Activated naive CD8-positive, alpha-beta T cell treated with anti-CD3 and anti-CD28 coated beads, Interleukin-2, amount 50 U/mL, for 24 hours (primary cell): ENCODE measurements at regions not wholly inside any gene's neighbourhood (a gene's known extent, or its start where the extent isn't known, plus 50 kb on each side); places are given as distances from the start of the nearest gene placed in this dataset.

Experiments
- ATAC-seq: fragments of 150-1000 bp; cut with Tn5 transposase; one replicate; pipeline ENCODE4 v1.10.0; 2021
- DNase-seq: peaks from one replicate; pipeline ENCODE4 v3.0.0; 2021
- H3K27ac Mint-ChIP-seq: one replicate; pipeline ENCODE4 v1.8.0; 2021; ENCODE audit warnings: mild to moderate bottlenecking, mixed read lengths
- H3K27me3 Mint-ChIP-seq: one replicate; pipeline ENCODE4 v1.8.0; 2021; ENCODE audit warnings: mixed read lengths
- H3K36me3 Mint-ChIP-seq: one replicate; pipeline ENCODE4 v1.8.0; 2021; ENCODE audit warnings: low read depth, mixed read lengths
- H3K4me1 Mint-ChIP-seq: one replicate; pipeline ENCODE4 v1.8.0; 2021; ENCODE audit warnings: mixed read lengths
- H3K4me3 Mint-ChIP-seq: one replicate; pipeline ENCODE4 v1.8.0; 2021; ENCODE audit warnings: mild to moderate bottlenecking, moderate library complexity, mixed read lengths
- H3K9me3 Mint-ChIP-seq: one replicate; pipeline ENCODE4 v1.8.0; 2021; ENCODE audit warnings: mixed read lengths

DNA sequence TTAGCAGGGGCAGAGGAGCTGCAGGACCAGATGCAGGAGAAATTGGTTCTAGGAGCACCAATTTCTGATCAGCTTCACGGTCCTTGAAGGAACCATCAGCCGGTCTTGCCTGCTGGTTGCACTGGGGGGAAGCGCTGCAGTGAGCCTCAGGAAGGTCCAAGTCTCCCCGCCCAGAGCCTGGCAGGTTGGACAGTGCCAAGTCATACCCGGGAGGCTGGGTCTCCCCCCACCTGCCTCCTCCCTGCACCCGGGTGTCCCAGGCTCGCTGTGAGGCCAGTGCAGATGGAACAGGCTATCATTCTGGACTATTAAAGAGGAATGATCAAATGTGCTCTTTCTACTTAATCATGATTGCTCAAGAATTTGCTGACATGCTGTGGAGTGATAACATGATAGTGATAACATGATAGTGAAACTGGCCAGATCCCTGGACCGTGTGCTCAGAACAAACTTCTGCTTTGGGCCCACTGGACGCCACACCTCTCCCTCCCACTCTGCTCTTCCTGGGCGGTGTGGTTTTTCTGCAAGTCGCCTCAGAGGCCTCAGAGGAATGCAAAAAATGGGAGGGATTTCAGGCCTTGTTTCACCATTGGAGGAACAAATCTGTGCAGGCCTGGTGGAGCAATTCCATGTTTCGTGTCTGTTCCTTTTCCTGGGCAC is 236.0 kb downstream of the IRF8 start:
- DNase-seq (no peak), ATAC-seq (no peak)
- Mint-ChIP-seq H3K9me3 (no peaks in the 10 kb centered on the region), H3K27me3 (peaks cover 5% of the 10 kb centered on the region), H3K27ac (no peak overlapping the region), H3K36me3 (no peaks in the 10 kb centered on the region), H3K4me1 (no peaks in the 10 kb centered on the region), H3K4me3 (no peak overlapping the region)

DNA sequence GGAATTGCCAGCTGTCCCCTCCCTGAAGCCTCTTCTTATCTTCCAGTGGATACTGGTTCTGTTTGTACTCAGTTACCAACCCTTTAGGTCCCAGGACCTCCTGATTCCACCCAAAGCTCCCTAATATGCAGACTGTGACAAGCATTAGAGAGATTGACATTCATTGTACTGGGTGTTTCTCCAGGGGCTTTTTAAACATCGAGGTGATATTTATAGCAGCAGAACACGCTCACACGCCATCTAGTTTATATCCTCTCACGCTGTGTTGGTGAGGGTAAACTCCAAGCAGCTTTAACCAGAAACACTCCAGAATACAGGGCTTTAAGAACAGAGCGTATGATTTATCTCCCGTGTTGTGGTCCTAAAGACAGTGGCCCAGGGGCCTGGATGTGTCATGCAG is 238.4 kb downstream of the IRF8 start:
- no peak for DNase-seq
- no peaks in the 10 kb centered on the region for H3K4me1 Mint-ChIP-seq
- no peak for ATAC-seq
- H3K4me3 Mint-ChIP-seq: no peak overlapping the region
- no peaks in the 10 kb centered on the region for H3K9me3 Mint-ChIP-seq
- H3K27ac Mint-ChIP-seq: no peak overlapping the region
- H3K36me3 Mint-ChIP-seq: no peaks in the 10 kb centered on the region
- peaks cover 2% of the 10 kb centered on the region for H3K27me3 Mint-ChIP-seq

DNA sequence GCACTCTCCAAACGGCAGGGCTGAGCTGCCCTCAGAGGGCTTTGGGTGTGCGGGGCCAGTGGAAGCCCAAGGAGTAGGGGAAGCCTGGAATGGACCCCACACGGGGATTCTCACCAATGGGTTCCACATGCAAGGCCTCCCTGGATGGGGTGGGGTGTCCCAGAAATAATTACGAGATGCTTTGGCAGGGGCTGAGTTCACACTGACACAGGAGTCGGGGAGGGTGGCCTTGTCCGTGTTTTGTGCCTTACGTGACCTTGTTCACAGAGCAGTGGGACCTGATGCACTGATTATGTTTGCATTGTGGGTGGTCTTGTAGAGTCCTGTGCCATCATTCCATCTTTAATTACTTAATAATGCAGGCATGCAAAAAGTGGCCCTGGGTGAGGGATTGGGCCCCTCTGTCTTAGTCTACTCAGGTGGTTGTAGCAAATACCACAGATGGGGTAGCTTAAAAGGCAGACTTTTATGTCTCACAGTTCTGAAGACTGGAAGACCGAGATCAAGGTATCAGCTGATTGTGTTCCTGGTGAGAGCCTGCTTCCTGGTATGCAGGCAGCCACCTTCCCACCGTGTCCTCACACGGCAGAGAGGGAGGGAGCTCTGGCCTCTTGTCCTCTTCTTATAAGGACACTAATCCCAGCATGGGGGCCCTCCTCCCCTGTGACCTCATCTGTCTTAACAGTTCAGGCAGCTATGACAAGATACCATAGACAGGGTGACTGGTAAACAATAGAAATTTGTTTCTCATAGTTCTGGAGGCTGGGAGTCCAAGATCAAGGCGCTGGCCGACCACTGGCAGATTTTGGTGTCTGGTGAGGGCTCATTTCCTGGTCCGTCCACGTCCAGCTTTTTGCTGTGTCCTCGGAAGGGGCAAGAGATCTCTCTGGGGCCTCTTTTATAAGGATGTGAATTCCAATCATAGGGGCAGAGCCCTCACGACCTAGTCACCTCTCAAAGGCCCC is 239.4 kb downstream of the IRF8 start:
- no peak overlapping the region for H3K27ac Mint-ChIP-seq
- H3K36me3 Mint-ChIP-seq: no peaks in the 10 kb centered on the region
- no peaks in the 10 kb centered on the region for H3K9me3 Mint-ChIP-seq
- ATAC-seq (no peak), DNase-seq (no peak)
- peaks cover 2% of the 10 kb centered on the region for H3K27me3 Mint-ChIP-seq
- no peaks in the 10 kb centered on the region for H3K4me1 Mint-ChIP-seq
- no peak overlapping the region for H3K4me3 Mint-ChIP-seq

DNA sequence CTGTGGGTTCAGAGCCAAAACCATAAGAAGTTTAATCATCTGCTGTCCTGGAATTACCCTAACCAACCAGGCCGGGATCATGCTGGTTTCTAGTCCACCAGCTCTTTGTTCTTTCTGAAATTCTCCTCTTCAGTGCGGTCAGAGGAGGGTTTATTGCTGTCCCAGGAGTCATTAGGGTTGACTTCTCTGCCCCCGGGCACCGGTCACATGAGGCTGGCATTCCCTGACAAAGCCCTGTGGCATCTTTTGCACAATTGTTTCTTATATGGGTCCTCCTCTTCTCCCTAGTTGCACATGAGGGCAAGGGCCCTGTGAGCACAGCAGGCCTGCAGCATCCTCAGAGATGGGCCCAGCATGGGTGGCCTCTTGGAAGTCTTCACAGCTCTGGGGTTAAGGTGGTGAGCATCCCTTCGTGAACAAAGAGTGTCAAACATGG is 243.9 kb downstream of the IRF8 start:
- no peaks in the 10 kb centered on the region for H3K9me3 Mint-ChIP-seq
- DNase-seq (no peak), ATAC-seq (no peak)
- no peaks in the 10 kb centered on the region for H3K4me1 Mint-ChIP-seq
- no peak overlapping the region for H3K4me3 Mint-ChIP-seq
- no peaks in the 10 kb centered on the region for H3K36me3 Mint-ChIP-seq
- no peak overlapping the region for H3K27ac Mint-ChIP-seq
- no peaks in the 10 kb centered on the region for H3K27me3 Mint-ChIP-seq

DNA sequence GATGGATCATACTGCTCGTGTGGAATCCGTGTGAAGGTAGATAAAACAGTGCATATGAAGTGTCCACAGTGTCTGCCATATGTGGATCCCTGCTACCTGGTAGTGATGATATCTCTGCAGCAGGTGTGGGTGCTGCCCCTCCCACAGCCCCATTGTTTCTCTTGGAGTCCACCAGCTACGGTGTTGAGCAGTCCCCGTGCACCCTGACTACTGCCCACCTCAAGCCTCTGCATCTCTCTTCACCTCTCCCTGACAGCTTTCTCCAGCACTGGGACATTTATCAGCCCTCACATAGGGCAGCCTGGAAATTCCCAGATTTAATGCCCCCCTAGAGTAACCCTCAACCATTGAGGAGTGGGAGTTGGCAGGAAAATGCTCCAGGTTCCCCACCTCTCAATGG is 244.7 kb downstream of the IRF8 start:
- no peaks in the 10 kb centered on the region for H3K36me3 Mint-ChIP-seq
- no peak for DNase-seq
- no peak for ATAC-seq
- no peaks in the 10 kb centered on the region for H3K9me3 Mint-ChIP-seq
- H3K27me3 Mint-ChIP-seq: peaks cover 2% of the 10 kb centered on the region
- H3K4me1 Mint-ChIP-seq: no peaks in the 10 kb centered on the region
- H3K4me3 Mint-ChIP-seq: no peak overlapping the region
- no peak overlapping the region for H3K27ac Mint-ChIP-seq

DNA sequence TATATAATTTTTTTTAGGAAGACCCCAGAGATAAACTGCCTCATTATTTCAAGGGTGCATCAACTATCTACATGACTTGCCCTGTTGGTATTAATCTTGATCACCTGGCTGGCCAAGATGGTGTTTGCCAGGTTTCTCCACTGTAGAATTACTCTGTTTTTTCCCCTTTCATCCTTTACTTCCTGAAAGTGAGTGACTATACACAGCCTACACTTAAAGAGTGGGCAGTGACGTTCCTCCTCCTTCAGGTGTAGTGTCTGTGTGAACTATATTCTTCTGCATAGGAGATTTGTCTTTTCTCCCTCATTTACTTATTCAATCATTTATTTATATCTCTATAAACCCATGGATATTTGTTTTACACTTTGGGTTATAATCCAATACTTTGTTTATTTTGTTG is 246.7 kb downstream of the IRF8 start:
- H3K27ac Mint-ChIP-seq: no peak overlapping the region
- ATAC-seq (no peak), DNase-seq (no peak)
- no peak overlapping the region for H3K4me3 Mint-ChIP-seq
- H3K9me3 Mint-ChIP-seq: no peaks in the 10 kb centered on the region
- no peaks in the 10 kb centered on the region for H3K4me1 Mint-ChIP-seq
- no peaks in the 10 kb centered on the region for H3K36me3 Mint-ChIP-seq
- H3K27me3 Mint-ChIP-seq: peaks cover 2% of the 10 kb centered on the region

DNA sequence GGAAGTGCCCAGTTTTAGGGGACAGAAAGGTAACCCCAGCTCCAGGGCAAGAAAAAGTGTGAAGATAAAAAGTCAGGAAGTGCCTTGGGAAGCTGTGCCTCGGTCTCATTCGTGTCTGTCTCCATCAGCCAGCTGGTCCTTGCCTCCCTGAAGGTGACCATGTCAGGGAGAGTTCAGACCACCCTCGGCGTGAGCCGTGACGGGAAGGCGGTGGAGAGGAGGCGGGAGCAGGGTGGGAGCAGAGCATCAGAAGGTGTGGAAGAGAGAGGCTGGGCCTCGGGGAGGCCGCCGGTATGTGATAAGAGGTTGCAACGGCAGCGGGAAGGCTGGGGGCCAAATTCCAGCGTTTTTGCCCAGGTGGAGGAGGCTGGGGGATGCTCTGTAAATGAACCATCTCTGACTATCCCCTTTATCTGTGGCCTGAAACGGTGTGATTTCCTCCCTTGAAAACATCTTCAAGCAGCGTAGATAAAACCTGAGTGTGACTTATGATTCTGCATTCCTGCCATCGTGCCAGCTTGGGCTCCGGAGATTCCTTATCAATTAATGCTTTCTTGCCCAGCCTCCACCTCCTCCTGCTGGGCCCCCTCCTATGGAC is 251.8 kb downstream of the IRF8 start:
- H3K36me3 Mint-ChIP-seq: no peaks in the 10 kb centered on the region
- H3K4me3 Mint-ChIP-seq: no peak overlapping the region
- no peaks in the 10 kb centered on the region for H3K4me1 Mint-ChIP-seq
- ATAC-seq: no peak
- DNase-seq: no peak
- no peaks in the 10 kb centered on the region for H3K9me3 Mint-ChIP-seq
- no peak overlapping the region for H3K27ac Mint-ChIP-seq
- peaks cover 9% of the 10 kb centered on the region for H3K27me3 Mint-ChIP-seq

DNA sequence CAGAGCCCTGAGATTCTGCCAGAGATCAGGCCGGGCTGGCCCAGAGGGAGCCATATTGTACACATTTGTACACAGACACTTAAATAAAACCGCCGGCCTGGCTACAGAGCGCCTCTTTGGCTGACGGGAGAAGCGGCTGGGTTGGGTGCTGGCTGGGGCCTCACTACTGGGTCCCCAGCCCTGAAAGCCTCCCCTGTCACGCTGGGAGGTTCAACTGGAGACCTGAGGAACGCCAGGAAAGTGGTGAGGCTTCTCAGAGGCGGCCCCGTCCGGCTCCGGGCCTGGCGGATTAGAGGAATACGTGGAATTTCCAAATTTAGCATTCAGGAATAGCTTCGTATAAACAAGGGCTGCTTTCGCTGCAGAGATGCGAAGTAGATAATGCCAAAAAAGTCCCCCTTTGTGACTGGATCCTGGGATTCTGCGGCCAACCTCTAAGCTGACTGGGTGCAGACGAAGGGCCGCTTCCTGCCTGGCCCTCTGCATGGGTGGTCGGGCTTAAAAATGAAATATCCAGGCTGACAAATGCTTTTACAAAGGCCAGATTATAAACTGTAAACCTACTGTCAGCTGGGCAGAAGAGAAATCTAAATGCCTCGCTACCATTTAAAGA is 252.4 kb downstream of the IRF8 start:
- ATAC-seq: no peak
- Mint-ChIP-seq H3K27ac (no peak overlapping the region), H3K36me3 (no peaks in the 10 kb centered on the region), H3K4me3 (no peak overlapping the region), H3K4me1 (no peaks in the 10 kb centered on the region), H3K9me3 (no peaks in the 10 kb centered on the region), H3K27me3 (peaks cover 12% of the 10 kb centered on the region)
- DNase-seq: no peak

DNA sequence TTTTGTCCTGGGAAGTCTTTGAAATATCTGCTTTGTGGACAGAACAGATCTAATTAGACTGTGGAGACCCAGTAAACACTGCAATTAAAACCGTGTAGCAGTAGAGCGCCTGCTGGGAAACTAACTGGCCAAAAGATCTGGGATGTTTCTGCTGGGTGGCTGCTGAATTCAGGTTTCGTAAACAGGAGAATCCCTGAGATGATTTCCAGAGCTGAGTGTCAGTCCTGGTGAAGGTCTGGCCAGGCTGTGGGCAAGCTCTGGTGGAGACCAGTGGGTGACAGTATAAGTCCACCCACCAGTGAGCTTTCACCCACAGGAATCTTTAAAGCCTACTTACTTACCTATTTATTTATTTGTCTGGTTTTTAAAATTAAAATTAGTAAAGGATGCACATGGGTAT is 257.2 kb downstream of the IRF8 start:
- DNase-seq (no peak), ATAC-seq (no peak)
- no peak overlapping the region for H3K27ac Mint-ChIP-seq
- peaks cover 15% of the 10 kb centered on the region for H3K27me3 Mint-ChIP-seq
- peaks cover 4% of the 10 kb centered on the region for H3K36me3 Mint-ChIP-seq
- H3K4me1 Mint-ChIP-seq: peaks cover 2% of the 10 kb centered on the region
- H3K4me3 Mint-ChIP-seq: no peak overlapping the region
- peaks cover 4% of the 10 kb centered on the region for H3K9me3 Mint-ChIP-seq

DNA sequence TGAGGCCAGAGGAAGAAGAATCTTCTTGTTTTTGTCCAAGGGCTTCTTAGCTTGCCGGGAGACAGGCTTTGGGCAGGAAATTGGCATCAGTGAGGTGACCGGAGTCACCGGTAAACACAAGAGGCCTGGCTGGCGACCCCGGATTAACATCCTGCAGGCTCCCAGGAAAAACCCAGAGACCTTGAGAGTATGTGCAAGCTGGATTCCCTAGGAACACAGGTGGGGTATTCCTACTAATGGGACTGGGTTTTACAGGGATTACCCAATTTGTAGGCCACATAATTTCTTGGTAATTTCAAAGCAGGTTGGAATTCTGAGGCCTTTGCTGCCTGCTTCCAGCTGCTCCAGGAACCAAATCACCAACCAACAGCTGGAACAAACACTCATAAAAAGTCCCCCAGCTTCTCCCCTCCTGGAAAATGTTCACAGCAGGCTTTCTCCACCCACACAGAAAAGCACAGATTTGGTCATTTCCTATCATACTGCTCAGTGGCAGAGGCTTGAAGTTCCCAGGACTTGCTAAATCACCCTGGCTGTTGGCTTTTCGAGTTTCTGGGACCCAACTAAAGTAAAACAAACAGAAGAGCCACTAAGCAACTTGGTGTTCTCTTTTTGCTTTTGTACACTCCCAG is 258.8 kb downstream of the IRF8 start:
- Mint-ChIP-seq H3K27me3 (peaks cover 11% of the 10 kb centered on the region), H3K36me3 (peaks cover 4% of the 10 kb centered on the region), H3K27ac (no peak overlapping the region), H3K9me3 (peaks cover 4% of the 10 kb centered on the region), H3K4me1 (peaks cover 2% of the 10 kb centered on the region), H3K4me3 (no peak overlapping the region)
- DNase-seq (no peak), ATAC-seq (no peak)

DNA sequence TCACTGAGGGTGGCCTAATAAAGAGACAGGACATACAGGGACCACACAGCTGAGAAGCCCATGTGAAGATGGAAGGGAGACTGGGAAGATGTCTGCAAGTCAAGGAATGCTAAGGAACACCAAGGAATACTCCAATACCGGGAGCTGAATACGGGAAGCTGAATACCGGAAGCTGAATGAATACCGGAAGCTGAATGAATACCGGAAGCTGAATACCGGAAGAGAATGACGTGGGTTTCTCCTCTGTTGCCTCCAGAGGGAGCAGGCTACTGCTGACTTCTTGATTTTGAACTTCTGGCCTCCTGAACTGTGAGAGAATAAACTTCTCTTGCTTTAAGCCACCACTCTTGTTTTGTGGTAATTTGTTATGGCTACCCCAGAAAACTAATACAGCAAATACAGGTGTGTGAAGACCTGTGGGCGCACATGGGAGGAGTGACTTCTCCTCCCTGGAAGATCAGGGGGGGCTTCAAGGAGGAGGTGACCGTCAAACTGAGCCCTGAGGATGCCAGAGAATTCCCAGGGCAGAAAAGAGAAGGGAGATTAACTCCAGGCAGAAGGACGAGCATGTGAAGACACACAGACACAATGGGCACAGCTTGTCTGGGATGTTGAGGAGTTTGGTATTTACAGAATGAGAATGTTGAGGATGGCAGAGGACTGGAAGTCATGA is 259.9 kb downstream of the IRF8 start:
- peaks cover 4% of the 10 kb centered on the region for H3K9me3 Mint-ChIP-seq
- peaks cover 4% of the 10 kb centered on the region for H3K36me3 Mint-ChIP-seq
- no peak overlapping the region for H3K4me3 Mint-ChIP-seq
- H3K4me1 Mint-ChIP-seq: peaks cover 2% of the 10 kb centered on the region
- DNase-seq (no peak), ATAC-seq (no peak)
- H3K27ac Mint-ChIP-seq: no peak overlapping the region
- H3K27me3 Mint-ChIP-seq: peaks cover 11% of the 10 kb centered on the region

DNA sequence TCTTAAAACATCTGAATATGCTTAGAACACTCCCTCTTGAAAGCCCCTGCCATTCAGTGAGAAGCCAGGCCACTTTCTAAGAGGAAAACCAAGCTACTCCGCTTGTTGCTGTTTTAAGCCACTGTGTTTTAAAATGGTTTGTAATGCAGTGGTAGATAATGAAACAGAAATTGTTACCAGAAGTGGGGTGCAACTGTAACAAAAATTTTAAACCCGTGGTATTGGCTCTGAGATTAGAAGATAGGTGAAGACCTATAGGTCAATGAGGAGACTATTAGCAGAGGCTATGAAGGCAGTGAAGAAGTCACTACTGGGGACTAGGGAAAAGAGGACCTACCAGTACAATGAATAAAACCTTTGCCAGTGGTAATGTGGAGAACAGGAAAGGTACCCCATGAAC is 266.5 kb downstream of the IRF8 start:
- Mint-ChIP-seq H3K9me3 (peaks cover 15% of the 10 kb centered on the region), H3K27me3 (peaks cover 7% of the 10 kb centered on the region), H3K36me3 (no peaks in the 10 kb centered on the region), H3K4me1 (no peaks in the 10 kb centered on the region), H3K4me3 (no peak overlapping the region), H3K27ac (no peak overlapping the region)
- ATAC-seq (no peak), DNase-seq (no peak)

DNA sequence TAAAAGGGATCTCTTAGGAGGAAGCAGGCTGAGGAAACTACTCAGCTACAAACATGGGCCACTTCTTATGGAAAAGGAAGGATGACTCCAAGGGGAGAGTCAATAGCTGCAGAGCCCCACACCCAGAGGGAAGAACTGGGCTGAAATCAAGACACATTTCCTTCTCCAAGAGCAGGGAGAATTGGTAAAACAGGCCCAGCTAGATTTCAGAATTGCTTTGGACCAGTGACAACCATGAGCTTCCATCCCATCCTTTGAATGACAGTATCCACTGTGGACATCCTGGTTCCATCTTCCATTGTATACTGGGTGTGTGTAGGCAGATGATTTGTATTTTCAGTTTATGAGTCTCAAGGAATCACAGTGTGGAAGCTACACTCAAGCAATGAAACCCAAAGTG is 267.5 kb downstream of the IRF8 start:
- H3K27me3 Mint-ChIP-seq: peaks cover 9% of the 10 kb centered on the region
- no peak overlapping the region for H3K27ac Mint-ChIP-seq
- H3K36me3 Mint-ChIP-seq: no peaks in the 10 kb centered on the region
- H3K9me3 Mint-ChIP-seq: peaks cover 15% of the 10 kb centered on the region
- no peaks in the 10 kb centered on the region for H3K4me1 Mint-ChIP-seq
- no peak for DNase-seq
- ATAC-seq: no peak
- no peak overlapping the region for H3K4me3 Mint-ChIP-seq

DNA sequence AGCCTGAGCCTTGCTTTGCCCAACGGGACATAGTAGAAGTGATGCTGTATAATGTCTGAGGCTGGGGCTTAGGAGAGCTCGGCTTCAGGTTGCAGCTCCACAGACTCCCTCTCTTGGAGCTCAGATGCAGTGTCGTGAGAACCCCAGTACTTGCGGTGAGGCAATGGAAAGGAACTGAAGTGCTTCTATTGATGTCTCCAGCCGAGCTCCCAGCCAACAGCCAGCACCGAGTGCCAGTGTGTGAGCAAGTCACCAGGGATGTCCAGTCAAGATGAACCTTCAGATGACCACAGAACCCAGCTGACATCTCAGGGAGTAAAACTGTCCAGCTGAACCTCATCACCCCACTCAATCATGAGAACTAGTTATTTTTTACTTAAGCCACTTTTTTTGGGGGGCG is 268.1 kb downstream of the IRF8 start:
- H3K4me3 Mint-ChIP-seq: no peak overlapping the region
- peaks cover 9% of the 10 kb centered on the region for H3K27me3 Mint-ChIP-seq
- no peaks in the 10 kb centered on the region for H3K36me3 Mint-ChIP-seq
- ATAC-seq: no peak
- H3K4me1 Mint-ChIP-seq: no peaks in the 10 kb centered on the region
- no peak overlapping the region for H3K27ac Mint-ChIP-seq
- no peak for DNase-seq
- peaks cover 15% of the 10 kb centered on the region for H3K9me3 Mint-ChIP-seq
